H1 (cell line): ENCODE measurements at regions not wholly inside any gene's neighbourhood (a gene's known extent, or its start where the extent isn't known, plus 50 kb on each side); places are given as distances from the start of the nearest gene placed in this dataset.

Experiments used
- CHD2 ChIP-seq: IDR thresholded peaks from 2 replicates; pipeline ENCODE4 v1.6.1; 2012; ENCODE audit warnings: low read length, improper control_type of control experiment
- E2F6 ChIP-seq: IDR thresholded peaks from 2 replicates; pipeline ENCODE4 v1.6.1; 2012; ENCODE audit warnings: inconsistent platforms
- POLR2AphosphoS5 ChIP-seq: IDR thresholded peaks from 2 replicates; pipeline ENCODE4 v1.6.1; 2011; ENCODE audit warnings: low read depth, low read length
- RBBP5 ChIP-seq: IDR thresholded peaks from 2 replicates; pipeline ENCODE4 v1.7.1; 2012; ENCODE audit warnings: low read depth, mild to moderate bottlenecking, inconsistent platforms, low read length, moderate library complexity, borderline replicate concordance
- TEAD4 ChIP-seq: IDR thresholded peaks from 2 replicates; pipeline ENCODE4 v1.6.1; 2012; ENCODE audit warnings: low read depth, low read length, inconsistent platforms, mixed read lengths
- TF ChIP-seq, protein P1 (sequence below): fragments of 300-600 bp; sonication (generic); IDR thresholded peaks from 2 replicates; pipeline ENCODE4 v1.7.1; 2012; ENCODE audit warnings: low read length, moderate library complexity, mild to moderate bottlenecking, inconsistent platforms; ENCODE audit not compliant: insufficient replicate concordance

GRCh38 chr4:57369446-57369845 lies 259.3 kb upstream of the IGFBP7 start (continued):
- TF ChIP-seq, protein P1, sequence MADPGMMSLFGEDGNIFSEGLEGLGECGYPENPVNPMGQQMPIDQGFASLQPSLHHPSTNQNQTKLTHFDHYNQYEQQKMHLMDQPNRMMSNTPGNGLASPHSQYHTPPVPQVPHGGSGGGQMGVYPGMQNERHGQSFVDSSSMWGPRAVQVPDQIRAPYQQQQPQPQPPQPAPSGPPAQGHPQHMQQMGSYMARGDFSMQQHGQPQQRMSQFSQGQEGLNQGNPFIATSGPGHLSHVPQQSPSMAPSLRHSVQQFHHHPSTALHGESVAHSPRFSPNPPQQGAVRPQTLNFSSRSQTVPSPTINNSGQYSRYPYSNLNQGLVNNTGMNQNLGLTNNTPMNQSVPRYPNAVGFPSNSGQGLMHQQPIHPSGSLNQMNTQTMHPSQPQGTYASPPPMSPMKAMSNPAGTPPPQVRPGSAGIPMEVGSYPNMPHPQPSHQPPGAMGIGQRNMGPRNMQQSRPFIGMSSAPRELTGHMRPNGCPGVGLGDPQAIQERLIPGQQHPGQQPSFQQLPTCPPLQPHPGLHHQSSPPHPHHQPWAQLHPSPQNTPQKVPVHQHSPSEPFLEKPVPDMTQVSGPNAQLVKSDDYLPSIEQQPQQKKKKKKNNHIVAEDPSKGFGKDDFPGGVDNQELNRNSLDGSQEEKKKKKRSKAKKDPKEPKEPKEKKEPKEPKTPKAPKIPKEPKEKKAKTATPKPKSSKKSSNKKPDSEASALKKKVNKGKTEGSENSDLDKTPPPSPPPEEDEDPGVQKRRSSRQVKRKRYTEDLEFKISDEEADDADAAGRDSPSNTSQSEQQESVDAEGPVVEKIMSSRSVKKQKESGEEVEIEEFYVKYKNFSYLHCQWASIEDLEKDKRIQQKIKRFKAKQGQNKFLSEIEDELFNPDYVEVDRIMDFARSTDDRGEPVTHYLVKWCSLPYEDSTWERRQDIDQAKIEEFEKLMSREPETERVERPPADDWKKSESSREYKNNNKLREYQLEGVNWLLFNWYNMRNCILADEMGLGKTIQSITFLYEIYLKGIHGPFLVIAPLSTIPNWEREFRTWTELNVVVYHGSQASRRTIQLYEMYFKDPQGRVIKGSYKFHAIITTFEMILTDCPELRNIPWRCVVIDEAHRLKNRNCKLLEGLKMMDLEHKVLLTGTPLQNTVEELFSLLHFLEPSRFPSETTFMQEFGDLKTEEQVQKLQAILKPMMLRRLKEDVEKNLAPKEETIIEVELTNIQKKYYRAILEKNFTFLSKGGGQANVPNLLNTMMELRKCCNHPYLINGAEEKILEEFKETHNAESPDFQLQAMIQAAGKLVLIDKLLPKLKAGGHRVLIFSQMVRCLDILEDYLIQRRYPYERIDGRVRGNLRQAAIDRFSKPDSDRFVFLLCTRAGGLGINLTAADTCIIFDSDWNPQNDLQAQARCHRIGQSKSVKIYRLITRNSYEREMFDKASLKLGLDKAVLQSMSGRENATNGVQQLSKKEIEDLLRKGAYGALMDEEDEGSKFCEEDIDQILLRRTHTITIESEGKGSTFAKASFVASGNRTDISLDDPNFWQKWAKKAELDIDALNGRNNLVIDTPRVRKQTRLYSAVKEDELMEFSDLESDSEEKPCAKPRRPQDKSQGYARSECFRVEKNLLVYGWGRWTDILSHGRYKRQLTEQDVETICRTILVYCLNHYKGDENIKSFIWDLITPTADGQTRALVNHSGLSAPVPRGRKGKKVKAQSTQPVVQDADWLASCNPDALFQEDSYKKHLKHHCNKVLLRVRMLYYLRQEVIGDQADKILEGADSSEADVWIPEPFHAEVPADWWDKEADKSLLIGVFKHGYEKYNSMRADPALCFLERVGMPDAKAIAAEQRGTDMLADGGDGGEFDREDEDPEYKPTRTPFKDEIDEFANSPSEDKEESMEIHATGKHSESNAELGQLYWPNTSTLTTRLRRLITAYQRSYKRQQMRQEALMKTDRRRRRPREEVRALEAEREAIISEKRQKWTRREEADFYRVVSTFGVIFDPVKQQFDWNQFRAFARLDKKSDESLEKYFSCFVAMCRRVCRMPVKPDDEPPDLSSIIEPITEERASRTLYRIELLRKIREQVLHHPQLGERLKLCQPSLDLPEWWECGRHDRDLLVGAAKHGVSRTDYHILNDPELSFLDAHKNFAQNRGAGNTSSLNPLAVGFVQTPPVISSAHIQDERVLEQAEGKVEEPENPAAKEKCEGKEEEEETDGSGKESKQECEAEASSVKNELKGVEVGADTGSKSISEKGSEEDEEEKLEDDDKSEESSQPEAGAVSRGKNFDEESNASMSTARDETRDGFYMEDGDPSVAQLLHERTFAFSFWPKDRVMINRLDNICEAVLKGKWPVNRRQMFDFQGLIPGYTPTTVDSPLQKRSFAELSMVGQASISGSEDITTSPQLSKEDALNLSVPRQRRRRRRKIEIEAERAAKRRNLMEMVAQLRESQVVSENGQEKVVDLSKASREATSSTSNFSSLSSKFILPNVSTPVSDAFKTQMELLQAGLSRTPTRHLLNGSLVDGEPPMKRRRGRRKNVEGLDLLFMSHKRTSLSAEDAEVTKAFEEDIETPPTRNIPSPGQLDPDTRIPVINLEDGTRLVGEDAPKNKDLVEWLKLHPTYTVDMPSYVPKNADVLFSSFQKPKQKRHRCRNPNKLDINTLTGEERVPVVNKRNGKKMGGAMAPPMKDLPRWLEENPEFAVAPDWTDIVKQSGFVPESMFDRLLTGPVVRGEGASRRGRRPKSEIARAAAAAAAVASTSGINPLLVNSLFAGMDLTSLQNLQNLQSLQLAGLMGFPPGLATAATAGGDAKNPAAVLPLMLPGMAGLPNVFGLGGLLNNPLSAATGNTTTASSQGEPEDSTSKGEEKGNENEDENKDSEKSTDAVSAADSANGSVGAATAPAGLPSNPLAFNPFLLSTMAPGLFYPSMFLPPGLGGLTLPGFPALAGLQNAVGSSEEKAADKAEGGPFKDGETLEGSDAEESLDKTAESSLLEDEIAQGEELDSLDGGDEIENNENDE, result no peak
- TF ChIP-seq POLR2AphosphoS5 (no peak), CHD2 (no peak), RBBP5 (no peak), E2F6 (no peak), TEAD4 (no peak)
